Sigmoid colon (tissue), 6 donors: ENCODE measurements at regions not wholly inside any gene's neighbourhood (a gene's known extent, or its start where the extent isn't known, plus 50 kb on each side); places are given as distances from the start of the nearest gene placed in this dataset.

Experiments
- DNase-seq: peaks from one replicate; pipeline ENCODE4 v3.0.0-alpha.2; 2019
- H3K27ac ChIP-seq, 4 donors: fragments of 200-600 bp; sonication (generic); one replicate each; pipeline ENCODE4 v1.5.1; 2016 to 2019; ENCODE audit warnings: mild to moderate bottlenecking in 1 of 4
- H3K27me3 ChIP-seq, 3 donors: fragments of 200-600 bp; sonication (generic); one replicate each; pipeline ENCODE4 v1.5.1; 2019; ENCODE audit warnings: mild to moderate bottlenecking in 1 of 3
- H3K36me3 ChIP-seq, 4 donors: fragments of 200-600 bp; sonication (generic); one replicate each; pipeline ENCODE4 v1.5.1; 2016 to 2019
- H3K4me1 ChIP-seq, 4 donors: fragments of 200-600 bp; sonication (generic); one replicate each; pipeline ENCODE4 v1.5.1; 2017 to 2019
- H3K4me3 ChIP-seq, 4 donors: fragments of 200-600 bp; sonication (generic); one replicate each; pipeline ENCODE4 v1.5.1; 2017 to 2019; ENCODE audit warnings: mild to moderate bottlenecking in 2 of 4, moderate library complexity in 1 of 4
- H3K9me3 ChIP-seq, 4 donors: fragments of 200-600 bp in 3 of 4; sonication (generic) in 3 of 4; one replicate each; pipeline versions ENCODE4 v1.5.1 to v1.6.1; 2013 to 2019
- EP300 ChIP-seq, 4 donors: sonication (generic); formaldehyde crosslinking; IDR thresholded peaks; one replicate each; pipeline ENCODE4 v1.6.1; 2017; ENCODE audit warnings: antibody characterized with exemption in 4 of 4
- POLR2A ChIP-seq, 2 donors: fragments of 450-650 bp; IDR thresholded peaks; one replicate each; pipeline ENCODE4 v1.6.1; 2016; ENCODE audit warnings: antibody characterized with exemption in 2 of 2, mild to moderate bottlenecking in 2 of 2, moderate library complexity in 2 of 2
- POLR2AphosphoS5 ChIP-seq, 4 donors: sonication (generic); formaldehyde crosslinking; IDR thresholded peaks; one replicate each; pipeline ENCODE4 v1.6.1; 2017; ENCODE audit warnings: antibody characterized with exemption in 4 of 4
- WGBS, 2 donors: extraction: QIAGEN DNeasy Blood & Tissue Kit; methylation state at CpG; one replicate each; pipeline ENCODE4 v1.1.7; 2013; 5-methylcytosine and 5-hydroxymethylcytosine counted together
- intact Hi-C: fragments of 100-400 bp; cut with DNase I; formaldehyde crosslinking; loops from one replicate; pipeline ENCODE4 v1.15.1; 2023
- TF ChIP-seq, protein P1 (sequence below), 4 experiments: fragments of 450-650 bp in 3 of 4; fragments of 200-600 bp in 1 of 4; IDR thresholded peaks; one replicate each; pipeline ENCODE4 v1.5.1; 2016 to 2019; ENCODE audit warnings: antibody characterized with exemption in 4 of 4, mild to moderate bottlenecking in 3 of 4, moderate library complexity in 2 of 4
- donor health status: healthy with polysubstance abuse.
- donor health status: healthy.

DNA sequence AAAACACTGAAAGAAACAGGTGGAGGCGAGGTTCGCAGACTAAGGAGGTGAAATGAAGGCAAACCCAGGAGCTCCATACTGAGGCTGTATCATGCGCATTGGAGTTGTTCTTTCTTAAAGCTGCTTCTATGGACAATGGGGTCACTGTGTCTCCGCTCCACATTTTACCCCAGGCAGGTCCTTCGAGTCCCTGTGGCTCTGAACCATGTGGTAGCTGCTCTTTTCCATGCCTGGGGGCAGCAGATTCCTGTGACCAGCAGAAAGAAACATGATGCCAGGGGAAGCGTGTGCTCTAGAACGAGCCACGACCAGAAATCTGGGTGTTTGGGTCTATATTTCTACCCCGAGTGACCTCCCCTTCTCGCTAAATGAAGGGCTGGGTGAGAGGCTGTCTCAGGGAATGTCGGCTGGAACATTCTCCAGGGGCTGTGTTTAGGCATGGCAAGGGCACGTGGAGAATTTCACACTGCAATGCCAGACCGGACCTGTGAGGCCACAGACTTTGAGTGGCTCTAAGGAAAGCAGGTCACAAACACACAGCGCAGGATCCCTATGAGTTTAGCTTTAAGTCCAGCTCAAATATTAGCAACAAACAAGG, 95.7 kb upstream of the IRS2 start:
- intact Hi-C loops = no loop called here
- no peak for DNase-seq
- 85 to 86% methylated on average over 14 of the region's 14 CpGs for WGBS, 2 donors
- Histone ChIP-seq H3K9me3 (no peaks in the 10 kb centered on the region), H3K27me3 (no peaks in the 10 kb centered on the region), H3K4me3 (no peak overlapping the region), H3K27ac (no peak overlapping the region), H3K4me1 (no peaks in the 10 kb centered on the region), H3K36me3 (no peaks in the 10 kb centered on the region)
- no peak for TF ChIP-seq EP300 (IDR thresholded peaks at IDR 0.05)
- no peak for TF ChIP-seq POLR2AphosphoS5 (IDR thresholded peaks at IDR 0.05)
- TF ChIP-seq, protein P1, sequence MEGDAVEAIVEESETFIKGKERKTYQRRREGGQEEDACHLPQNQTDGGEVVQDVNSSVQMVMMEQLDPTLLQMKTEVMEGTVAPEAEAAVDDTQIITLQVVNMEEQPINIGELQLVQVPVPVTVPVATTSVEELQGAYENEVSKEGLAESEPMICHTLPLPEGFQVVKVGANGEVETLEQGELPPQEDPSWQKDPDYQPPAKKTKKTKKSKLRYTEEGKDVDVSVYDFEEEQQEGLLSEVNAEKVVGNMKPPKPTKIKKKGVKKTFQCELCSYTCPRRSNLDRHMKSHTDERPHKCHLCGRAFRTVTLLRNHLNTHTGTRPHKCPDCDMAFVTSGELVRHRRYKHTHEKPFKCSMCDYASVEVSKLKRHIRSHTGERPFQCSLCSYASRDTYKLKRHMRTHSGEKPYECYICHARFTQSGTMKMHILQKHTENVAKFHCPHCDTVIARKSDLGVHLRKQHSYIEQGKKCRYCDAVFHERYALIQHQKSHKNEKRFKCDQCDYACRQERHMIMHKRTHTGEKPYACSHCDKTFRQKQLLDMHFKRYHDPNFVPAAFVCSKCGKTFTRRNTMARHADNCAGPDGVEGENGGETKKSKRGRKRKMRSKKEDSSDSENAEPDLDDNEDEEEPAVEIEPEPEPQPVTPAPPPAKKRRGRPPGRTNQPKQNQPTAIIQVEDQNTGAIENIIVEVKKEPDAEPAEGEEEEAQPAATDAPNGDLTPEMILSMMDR (IDR thresholded peaks at IDR 0.05) = no peak
- no peak for TF ChIP-seq POLR2A (IDR thresholded peaks at IDR 0.05)

DNA sequence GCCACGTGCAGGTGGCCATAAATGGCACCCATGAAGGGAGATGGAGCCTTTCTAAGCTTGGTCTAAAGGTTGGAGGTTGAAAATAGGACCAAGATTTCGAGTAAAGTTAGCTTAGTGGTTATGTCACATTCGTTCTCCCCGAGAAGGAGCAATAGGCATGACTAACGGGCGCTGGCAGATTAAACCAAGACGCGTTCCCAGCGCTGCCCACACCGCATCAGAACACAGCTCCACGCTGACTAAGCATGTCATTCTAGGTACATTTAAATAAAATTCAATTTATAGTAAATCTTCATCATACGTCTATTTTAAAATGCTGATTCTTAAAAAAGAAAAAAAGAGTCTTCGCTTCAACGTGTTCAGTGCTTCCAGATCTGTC, 95.0 kb upstream of the IRS2 start:
- WGBS, 2 donors = 93% methylated on average over 14 of the region's 14 CpGs

DNA sequence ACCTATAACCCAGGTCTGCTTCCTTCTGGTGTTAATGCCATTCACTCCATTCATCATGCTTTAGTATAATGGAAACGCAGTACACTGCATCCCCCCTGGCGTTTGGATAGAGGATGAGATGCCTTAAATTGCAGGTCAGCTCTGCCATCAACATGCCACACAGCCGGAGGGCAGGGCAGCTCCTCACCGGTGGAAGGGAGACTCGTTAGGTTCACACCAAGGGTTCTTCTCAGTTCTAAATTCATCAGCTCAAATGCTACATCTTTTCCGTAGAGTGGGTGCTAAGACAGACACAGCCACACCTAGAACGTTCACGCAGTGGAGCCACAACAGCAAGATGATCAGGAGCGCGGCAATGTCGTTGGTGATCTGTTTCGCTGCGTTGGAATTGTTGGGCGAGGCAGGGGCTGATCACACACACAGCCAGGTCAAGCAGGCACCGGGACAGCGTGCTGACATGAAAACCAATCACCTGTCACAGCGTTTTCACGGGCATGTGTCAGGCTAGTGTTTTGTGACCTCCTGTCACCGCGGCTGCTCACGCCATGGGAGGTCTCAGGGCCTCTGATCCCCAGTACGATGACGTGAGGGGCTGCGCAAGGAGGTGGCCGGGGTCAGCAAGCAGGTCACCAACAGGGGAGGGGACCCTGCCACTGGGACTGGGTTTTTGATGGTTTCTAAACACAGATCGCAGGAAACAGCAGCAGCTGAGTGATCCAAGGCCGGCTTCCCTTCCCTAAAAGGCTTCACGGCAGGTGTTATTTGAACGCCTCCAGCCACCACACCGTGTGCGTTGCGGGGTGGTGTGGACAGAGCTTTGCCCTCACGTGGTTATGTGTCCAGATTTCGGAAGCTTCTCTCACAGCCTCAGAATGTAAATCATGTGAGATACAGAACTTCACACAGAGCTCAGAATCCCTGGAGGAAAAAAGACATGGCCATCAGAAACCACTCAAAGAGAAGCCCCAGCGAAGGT, 94.3 kb upstream of the IRS2 start:
- no peaks in the 10 kb centered on the region for H3K27me3 ChIP-seq
- intact Hi-C loops = no loop called here
- TF ChIP-seq, protein P1 (IDR thresholded peaks at IDR 0.05) = no peak
- TF ChIP-seq POLR2AphosphoS5 (IDR thresholded peaks at IDR 0.05) (no peak), EP300 (IDR thresholded peaks at IDR 0.05) (no peak), POLR2A (IDR thresholded peaks at IDR 0.05) (no peak)
- WGBS, 2 donors = 90 to 91% methylated on average over 35 of the region's 35 CpGs
- peaks cover 0 to 2% (median 0%) of the 10 kb centered on the region in 4 donors for H3K4me1 ChIP-seq
- H3K27ac ChIP-seq = no peak overlapping the region
- no peak for DNase-seq
- H3K36me3 ChIP-seq = no peaks in the 10 kb centered on the region
- H3K4me3 ChIP-seq = no peak overlapping the region
- H3K9me3 ChIP-seq = no peaks in the 10 kb centered on the region

More for the DNA sequence above, 95.0 kb upstream of the IRS2 start:
- intact Hi-C loops = no loop called here
- DNase-seq = no peak
- no peaks in the 10 kb centered on the region for H3K9me3 ChIP-seq
- no peaks in the 10 kb centered on the region for H3K27me3 ChIP-seq
- TF ChIP-seq, protein P1 (IDR thresholded peaks at IDR 0.05) = no peak
- TF ChIP-seq POLR2AphosphoS5 (IDR thresholded peaks at IDR 0.05) = no peak
- no peak for TF ChIP-seq POLR2A (IDR thresholded peaks at IDR 0.05)
- no peak for TF ChIP-seq EP300 (IDR thresholded peaks at IDR 0.05)
- H3K4me1 ChIP-seq = no peaks in the 10 kb centered on the region
- H3K4me3 ChIP-seq = no peak overlapping the region
- no peak overlapping the region for H3K27ac ChIP-seq
- H3K36me3 ChIP-seq = no peaks in the 10 kb centered on the region

DNA sequence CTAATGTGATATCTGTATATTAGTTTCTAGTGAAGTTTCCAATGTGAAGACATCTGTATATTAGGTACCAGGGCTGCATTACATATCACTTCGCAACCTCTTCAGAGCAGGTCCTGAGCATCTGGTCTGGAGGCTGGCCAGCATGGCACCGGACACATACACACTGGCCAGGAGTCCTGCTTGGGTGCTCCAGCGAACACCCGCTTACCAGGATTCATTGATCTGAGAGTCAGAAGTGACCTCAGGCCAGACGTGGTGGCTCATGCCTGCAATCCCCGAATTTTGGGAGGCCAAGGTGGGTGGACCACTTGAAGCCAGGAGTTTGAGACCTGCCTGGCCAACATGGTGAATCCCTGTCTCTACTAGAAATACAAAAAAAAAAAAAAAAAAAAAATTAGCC, 93.0 kb upstream of the IRS2 start:
- TF ChIP-seq POLR2A (IDR thresholded peaks at IDR 0.05) (no peak), POLR2AphosphoS5 (IDR thresholded peaks at IDR 0.05) (no peak)
- TF ChIP-seq, protein P1 (IDR thresholded peaks at IDR 0.05) = no peak
- Histone ChIP-seq H3K4me3 (no peak overlapping the region), H3K36me3 (no peaks in the 10 kb centered on the region), H3K27ac (no peak overlapping the region), H3K27me3 (no peaks in the 10 kb centered on the region), H3K9me3 (no peaks in the 10 kb centered on the region), H3K4me1 (peaks cover 0 to 10% (median 3%) of the 10 kb centered on the region in 4 donors)
- intact Hi-C loops = loop anchor here (10.0 kb wide), 1 partner anchor 735 kb away; no protein-coding TSS in a partner anchor
- no peak for DNase-seq
- 95% methylated on average over 6 of the region's 6 CpGs for WGBS, 2 donors
